Activated CD4-positive, alpha-beta T cell treated with anti-CD3 and anti-CD28 coated beads for 48 hours (primary cell): ENCODE measurements at regions not wholly inside any gene's neighbourhood (a gene's known extent, or its start where the extent isn't known, plus 50 kb on each side); places are given as distances from the start of the nearest gene placed in this dataset.

Experiments
- DNase-seq: peaks from one replicate; pipeline ENCODE4 v3.0.0-alpha.2; 2020

- no peak for DNase-seq
Measured at GRCh38 chr15:61798631-61799030, 261.6 kb downstream of the VPS13C start.

- DNase-seq: no peak
Measured at GRCh38 chr15:61796056-61796455, 264.2 kb downstream of the VPS13C start.

DNA sequence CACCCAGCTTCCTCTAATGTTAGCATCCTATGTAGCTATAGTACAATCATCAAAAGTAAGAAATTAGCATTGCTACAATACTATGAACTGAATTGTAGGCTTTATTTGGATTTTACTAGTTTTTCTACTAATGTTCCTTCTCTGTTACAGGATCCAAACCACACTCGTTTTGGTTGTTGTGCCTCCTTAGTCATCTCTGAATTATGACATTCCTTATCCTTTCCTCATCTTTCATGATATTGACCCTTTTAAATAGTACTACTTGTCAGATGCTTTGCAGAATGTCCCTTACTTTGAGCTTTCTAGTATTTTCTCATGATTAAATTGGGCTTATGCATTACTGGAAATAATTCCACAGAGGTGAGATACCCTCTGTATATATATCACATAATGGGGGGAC, 265.4 kb downstream of the VPS13C start:
- DNase-seq: no peak

- no peak for DNase-seq
Measured at GRCh38 chr15:61794276-61794675, 266.0 kb downstream of the VPS13C start.

- no peak for DNase-seq
Measured at GRCh38 chr15:61784734-61785133, 275.5 kb downstream of the VPS13C start.

DNA sequence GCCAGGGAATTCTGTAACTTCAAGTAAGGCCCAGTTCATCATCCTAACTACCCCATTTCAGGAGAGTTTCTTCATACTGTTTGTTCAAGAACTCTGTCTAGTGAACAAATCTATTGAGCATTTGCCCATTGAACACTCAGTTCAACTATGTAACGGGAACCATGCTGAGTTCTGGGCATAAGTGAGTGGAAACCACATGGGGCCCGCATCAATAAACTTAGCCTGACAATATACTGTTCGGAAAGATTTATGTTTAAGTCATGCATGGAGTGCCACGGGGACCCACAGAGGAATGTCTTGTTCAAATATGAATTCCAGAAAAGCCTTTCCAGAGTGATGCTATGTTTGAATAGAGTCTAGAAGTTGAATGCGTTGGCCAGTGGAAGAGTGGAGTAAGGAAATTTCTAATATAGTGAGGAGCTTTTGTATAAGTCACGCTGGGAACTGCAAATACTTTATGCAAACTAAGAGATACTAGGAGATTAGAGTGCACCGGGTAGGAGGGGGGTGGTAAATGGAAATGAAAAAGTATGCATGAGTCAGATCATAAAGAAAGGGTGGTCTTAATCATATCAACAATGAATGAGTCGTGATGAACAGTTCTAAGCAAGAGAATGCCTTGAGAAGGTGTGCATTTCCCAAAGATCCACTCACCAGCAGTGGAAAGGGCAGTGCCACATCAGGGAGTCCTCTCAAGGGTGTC, 279.8 kb downstream of the VPS13C start:
- DNase-seq: no peak

- DNase-seq: no peak
Measured at GRCh38 chr15:61777689-61778088, 282.6 kb downstream of the VPS13C start.

DNA sequence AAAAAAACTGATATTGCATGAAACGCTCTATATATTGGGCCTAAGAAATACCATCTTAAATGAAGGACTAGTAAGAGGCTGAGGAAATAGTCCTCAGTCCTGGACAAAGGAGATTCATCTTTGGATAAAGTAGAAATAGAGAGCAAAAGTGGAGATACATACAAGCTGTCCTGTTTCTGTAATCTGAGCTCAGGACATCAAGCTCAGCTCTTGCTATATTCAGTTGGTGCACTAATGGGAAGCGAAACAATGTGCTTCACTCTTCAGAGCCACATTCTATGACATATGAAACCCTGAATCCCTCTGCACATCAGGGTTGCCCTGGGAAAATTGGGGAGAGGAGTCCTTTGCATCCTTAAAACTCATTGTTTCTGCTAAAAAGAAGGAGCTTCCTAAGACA, 290.7 kb downstream of the VPS13C start:
- DNase-seq: no peak

- no peak for DNase-seq
Measured at GRCh38 chr15:61768131-61768530, 292.1 kb downstream of the VPS13C start.

DNA sequence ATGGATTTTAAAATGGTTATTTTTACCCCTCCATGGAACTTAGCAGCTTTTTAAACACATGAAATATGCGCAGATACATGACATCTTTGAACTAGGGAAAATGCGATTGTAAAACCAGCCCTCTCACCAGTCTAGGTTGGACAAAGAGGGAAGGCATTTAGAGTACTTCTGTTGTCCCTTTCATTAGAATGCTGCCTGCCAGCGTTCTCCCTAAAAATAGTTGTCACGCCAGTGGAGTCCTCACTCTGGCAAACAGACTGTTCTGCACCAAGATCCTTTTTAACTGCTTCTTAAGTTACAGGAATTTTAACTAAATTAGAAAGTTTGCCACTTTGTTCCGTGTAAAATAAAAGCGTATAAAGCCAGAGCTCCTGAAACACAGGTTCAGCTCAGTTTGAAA, 295.3 kb downstream of the VPS13C start:
- DNase-seq: no peak

- no peak for DNase-seq
Measured at GRCh38 chr15:61764141-61764540, 296.1 kb downstream of the VPS13C start.

- DNase-seq: no peak
Measured at GRCh38 chr15:61762676-61763075, 297.6 kb downstream of the VPS13C start.

DNA sequence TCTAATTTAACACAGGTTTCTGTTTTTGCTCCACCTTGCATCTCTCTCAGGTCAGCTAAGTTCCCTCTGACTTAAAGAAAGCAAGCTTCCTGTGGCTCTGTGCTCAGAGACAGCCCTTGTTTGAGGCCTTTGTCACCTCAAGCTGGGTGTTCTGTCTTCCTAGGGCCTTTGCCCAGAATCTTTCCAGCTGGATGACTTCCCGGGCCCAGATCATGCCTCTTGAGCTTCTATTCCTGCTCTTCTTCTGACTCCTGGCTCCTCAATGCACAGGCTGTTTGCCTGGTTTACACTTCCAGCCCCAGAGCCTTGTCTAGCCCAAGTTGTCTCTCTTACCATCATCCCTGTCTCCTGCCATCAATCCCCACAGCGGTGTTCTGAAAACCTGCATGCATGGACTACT, 300.6 kb downstream of the VPS13C start:
- DNase-seq: no peak

DNA sequence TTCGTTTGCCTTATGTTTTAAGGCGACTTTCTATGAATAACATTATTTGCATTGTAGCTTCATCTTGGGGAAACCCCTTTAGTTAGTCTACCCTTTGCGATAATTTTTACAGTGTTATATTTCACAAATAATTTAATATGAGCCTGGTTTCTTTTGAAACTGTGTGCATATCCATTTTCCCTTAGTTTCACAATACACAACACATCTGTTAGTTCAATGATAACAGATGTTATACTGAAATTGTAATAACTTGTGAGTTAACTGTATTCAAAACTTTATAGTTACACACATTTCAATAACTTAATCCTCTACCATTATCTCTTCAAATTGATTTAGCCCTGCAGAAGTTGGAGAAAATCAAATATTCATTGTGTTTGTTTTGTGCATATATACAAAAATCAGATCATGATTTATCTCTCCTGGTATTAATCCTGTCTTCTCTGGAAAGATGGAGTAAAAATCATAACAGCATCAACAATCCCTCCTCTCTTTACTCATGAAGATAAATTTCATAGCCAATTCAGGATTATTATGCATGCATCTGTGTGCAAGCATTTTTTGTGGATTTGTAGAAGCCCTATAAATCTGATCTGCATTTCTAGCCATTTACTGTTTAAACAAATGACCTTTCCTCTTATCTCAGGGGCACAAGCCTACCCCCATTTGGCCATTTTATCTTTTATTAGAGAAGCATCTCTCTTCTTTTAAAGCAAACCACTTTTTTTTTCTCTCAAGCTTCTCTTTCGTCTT, 304.0 kb downstream of the VPS13C start:
- no peak for DNase-seq

DNA sequence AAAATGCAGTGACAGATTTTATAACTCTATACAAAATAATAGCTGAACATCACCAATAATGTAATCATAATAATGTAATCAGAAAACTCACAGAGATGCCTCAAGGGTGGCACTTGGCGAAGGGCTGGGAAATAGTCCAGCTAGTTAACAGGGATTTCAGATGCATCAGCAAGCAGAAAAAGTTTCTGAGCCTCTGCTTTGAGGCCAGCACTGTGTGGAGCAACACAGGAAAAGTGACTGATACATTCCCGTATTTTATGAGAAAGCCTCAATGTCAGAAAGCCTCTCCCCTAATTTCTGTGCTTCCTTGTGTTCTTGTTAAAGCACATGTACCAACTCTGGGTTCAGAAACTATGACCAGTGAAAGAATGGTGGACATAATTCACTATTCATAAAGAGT, 304.8 kb downstream of the VPS13C start:
- no peak for DNase-seq

DNA sequence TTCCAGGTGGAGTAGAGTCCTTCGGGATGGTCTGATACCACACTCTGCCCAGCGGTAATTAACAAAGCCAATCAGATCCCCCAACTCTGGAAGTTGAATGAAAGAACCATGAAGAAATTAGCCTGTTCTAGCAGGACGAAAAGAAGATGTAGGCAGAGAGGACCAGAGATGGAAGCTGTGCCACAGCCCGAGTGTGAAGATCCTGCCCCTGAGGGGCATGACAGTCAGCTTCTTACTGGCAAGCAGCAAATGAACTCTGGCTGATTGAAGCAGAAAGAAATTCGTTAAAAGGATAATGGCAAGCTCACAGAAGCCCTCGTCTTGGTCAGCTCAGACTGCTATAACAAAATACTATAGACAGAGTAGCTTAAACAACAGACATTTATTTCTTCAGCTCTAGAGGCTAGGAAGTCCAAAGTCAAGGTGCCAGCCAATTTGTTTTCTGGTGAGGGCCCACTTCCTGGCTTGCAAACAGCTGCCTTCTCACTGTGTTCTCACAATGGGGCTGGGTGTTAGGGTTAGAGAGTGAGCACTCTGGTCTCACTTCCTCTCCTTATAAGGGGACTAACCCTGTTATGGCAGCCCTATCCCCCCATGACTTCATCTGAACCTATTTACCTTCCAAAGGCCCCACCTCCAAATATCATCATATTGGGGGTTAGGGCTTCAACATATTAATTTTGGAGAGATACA, 307.1 kb downstream of the VPS13C start:
- no peak for DNase-seq

DNA sequence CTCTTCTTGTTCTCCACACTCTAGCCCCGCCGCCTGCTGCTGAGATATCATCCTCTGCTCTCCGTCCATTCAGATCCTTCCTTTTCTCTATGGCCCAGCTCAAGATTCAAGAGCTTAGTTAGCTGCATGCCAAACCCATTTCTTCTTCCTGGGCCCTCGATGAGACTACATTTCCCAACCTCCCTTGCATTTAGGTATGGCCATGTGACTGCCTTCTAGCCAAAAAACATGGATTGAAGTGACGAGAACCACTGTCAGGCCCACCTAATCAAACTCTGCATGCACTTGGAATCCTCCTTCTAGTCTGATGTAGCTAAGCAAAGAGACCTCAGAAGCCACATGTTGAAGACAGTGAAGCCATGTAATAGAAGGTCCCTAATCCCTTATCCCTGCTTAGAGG, 308.2 kb downstream of the VPS13C start:
- DNase-seq: no peak

GRCh38 chr15:61750271-61751084, 309.8 kb downstream of the VPS13C start:
- DNase-seq: no peak

DNA sequence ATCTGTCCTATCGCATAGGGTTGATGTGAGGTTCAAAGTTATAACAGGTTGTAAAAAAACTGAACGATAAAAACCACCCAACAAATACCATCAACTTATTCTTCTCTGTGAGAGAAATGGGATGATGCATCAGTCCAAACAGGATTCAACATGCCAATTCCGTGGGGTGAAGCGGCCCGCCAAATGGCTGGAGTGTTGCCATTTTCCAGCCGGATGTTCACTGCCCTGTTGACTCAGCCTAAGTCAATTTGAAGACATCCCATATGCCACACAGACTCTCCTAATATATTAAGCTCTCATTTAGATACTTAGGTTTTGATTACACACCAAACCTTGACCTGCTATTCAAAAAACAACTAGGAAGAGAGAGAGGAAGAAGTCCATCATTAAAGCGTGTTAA, 311.1 kb downstream of the VPS13C start:
- no peak for DNase-seq

DNA sequence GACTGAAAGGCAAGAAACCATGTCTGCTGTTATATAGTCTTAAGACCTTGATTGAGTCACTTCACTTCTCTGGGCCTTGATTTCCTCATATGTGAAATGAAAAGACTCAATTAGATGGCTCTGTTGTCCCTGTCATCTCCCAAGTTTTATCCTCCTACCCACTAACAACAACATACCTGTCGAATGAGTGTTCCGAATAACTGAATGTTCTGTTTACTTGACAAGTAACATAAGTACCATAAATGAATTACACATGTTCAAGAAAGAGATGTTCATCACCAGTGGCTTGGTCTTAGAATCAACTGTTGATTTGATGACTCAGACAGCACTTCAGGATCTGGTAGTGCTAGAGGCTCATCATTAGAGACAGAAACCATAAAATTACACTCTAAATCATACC, 311.7 kb downstream of the VPS13C start:
- DNase-seq: no peak

- DNase-seq: no peak
Measured at GRCh38 chr15:61746589-61746988, 313.7 kb downstream of the VPS13C start.

DNA sequence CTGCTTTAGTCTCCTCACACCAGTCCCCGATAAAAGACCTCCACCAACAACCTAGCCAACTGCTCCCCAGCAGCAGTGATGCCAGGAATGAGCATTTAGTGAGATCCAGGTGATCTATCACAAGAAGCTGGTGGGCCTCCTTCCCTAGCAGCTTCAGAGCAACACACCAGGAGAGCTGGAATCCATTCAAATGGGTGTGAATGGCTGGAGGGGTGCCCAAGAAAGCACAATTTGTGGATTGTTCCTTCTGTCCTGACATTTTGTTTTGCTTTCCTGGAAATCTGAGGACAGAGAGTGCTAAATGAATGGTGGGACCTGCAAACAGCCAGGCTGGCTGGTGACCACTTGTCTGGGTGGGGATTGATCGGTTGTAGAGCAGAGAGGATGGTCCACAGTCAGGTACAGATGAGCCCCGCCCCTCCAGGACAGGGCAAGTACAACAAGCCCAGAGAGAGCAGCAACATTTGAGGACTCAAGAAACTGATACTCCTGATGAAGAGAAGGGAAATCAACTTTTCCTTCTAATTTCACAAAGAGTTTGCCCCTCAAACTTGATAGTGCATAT, 316.8 kb downstream of the VPS13C start:
- no peak for DNase-seq

- no peak for DNase-seq
Measured at GRCh38 chr15:61742591-61742990, 317.7 kb downstream of the VPS13C start.
